ENCODE measurements at regions not wholly inside any gene's neighbourhood (a gene's known extent, or its start where the extent isn't known, plus 50 kb on each side); places are given as distances from the start of the nearest gene placed in this dataset.

GRCh38 chr14:83085725-83086124 lies 1552.1 kb upstream of the SEL1L start:
- no peak for TF ChIP-seq TAF1 (IDR thresholded peaks at IDR 0.05; ENCODE audit: borderline replicate concordance, low read depth, low read length)
- no peak for TF ChIP-seq POLR2A (IDR thresholded peaks at IDR 0.05; ENCODE audit: low read depth, low read length)
- TF ChIP-seq POLR2AphosphoS5 (IDR thresholded peaks at IDR 0.05; ENCODE audit: low read depth, low read length), result no peak
